OCI-LY3 (cell line): ENCODE measurements at regions not wholly inside any gene's neighbourhood (a gene's known extent, or its start where the extent isn't known, plus 50 kb on each side); places are given as distances from the start of the nearest gene placed in this dataset.

ENCODE experiments used
- H2AFZ ChIP-seq: fragments of 200-600, 300-600 bp; shearing (Covaris generic); 2 replicates; pipeline ENCODE4 v1.6.0; 2014; ENCODE audit warnings: antibody characterized with exemption, low read depth, low read length
- H3K27ac ChIP-seq: fragments of 200-600, 300-600 bp; sonication (generic); 2 replicates; pipeline ENCODE4 v1.5.1; 2014; ENCODE audit warnings: mild to moderate bottlenecking, low read length, moderate library complexity, mixed read lengths
- H3K27me3 ChIP-seq: fragments of 200-600, 300-600 bp; sonication (generic); 2 replicates; pipeline ENCODE4 v1.6.1; 2014; ENCODE audit warnings: low read depth, low read length, mixed read lengths
- H3K36me3 ChIP-seq: fragments of 200-600, 300-600 bp; sonication (generic); replicated peaks from 2 replicates; pipeline ENCODE3; 2014; ENCODE audit warnings: low read depth, low read length, mixed read lengths
- H3K4me1 ChIP-seq: fragments of 300-600, 200-600 bp; sonication (generic); 2 replicates; pipeline ENCODE4 v1.6.1; 2014; ENCODE audit warnings: low read length, mixed read lengths
- H3K4me2 ChIP-seq: fragments of 200-600, 300-600 bp; sonication (generic); 2 replicates; pipeline ENCODE4 v1.6.1; 2014; ENCODE audit warnings: low read length, mixed read lengths
- H3K4me3 ChIP-seq: fragments of 300-600, 200-600 bp; sonication (generic); 2 replicates; pipeline ENCODE4 v1.5.1; 2014; ENCODE audit warnings: antibody characterized with exemption, mild to moderate bottlenecking, low read length, moderate library complexity
- H3K79me2 ChIP-seq: fragments of 300-600, 200-600 bp; shearing (Covaris generic); 2 replicates; pipeline ENCODE4 v1.6.1; 2014; ENCODE audit warnings: mild to moderate bottlenecking, low read length, mixed read lengths
- H3K9ac ChIP-seq: fragments of 300-600, 200-600 bp; shearing (Covaris generic); 2 replicates; pipeline ENCODE4 v1.6.0; 2014; ENCODE audit warnings: mild to moderate bottlenecking, low read length, moderate library complexity
- H3K9me3 ChIP-seq: fragments of 200-600, 300-600 bp; shearing (Covaris generic); 2 replicates; pipeline ENCODE4 v1.6.1; 2014; ENCODE audit warnings: low read length, mixed read lengths; ENCODE audit not compliant: insufficient read depth
- H4K20me1 ChIP-seq: fragments of 200-600, 300-600 bp; sonication (generic); 2 replicates; pipeline ENCODE4 v1.6.1; 2016; ENCODE audit warnings: low read length, mixed read lengths; ENCODE audit not compliant: insufficient read depth
- CTCF ChIP-seq: fragments of 200-600, 300-600 bp; sonication (generic); IDR thresholded peaks from 2 replicates; pipeline ENCODE4 v1.5.1; 2014; ENCODE audit warnings: antibody characterized with exemption, low read length, low read depth
- EZH2phosphoT487 ChIP-seq: fragments of 200-600 bp; shearing (Covaris generic); IDR thresholded peaks from 2 replicates; pipeline ENCODE4 v1.6.1; 2018; ENCODE audit warnings: antibody characterized with exemption, mixed run types, low read depth

- no peak overlapping the region for H3K9ac ChIP-seq
- no peaks in the 10 kb centered on the region for H4K20me1 ChIP-seq
- H3K79me2 ChIP-seq: no peaks in the 10 kb centered on the region
- no peak overlapping the region for H3K4me2 ChIP-seq
- H3K27me3 ChIP-seq: no peaks in the 10 kb centered on the region
- TF ChIP-seq CTCF: no peak
- no peak for TF ChIP-seq EZH2phosphoT487
- H2AFZ ChIP-seq: no peak overlapping the region
- H3K4me1 ChIP-seq: peaks cover 8% of the 10 kb centered on the region
- peaks cover 9% of the 10 kb centered on the region for H3K36me3 ChIP-seq
- peaks cover 6% of the 10 kb centered on the region for H3K9me3 ChIP-seq
- H3K4me3 ChIP-seq: no peak overlapping the region
- no peak overlapping the region for H3K27ac ChIP-seq
Observed at GRCh38 chr12:31866523-31866922, 92.7 kb upstream of the RESF1 start.

GRCh38 chr12:31865023-31865422 is 94.2 kb upstream of the RESF1 start:
- peaks cover 12% of the 10 kb centered on the region for H3K4me1 ChIP-seq
- no peak overlapping the region for H3K9ac ChIP-seq
- no peaks in the 10 kb centered on the region for H3K27me3 ChIP-seq
- peaks cover 21% of the 10 kb centered on the region for H3K36me3 ChIP-seq
- H3K9me3 ChIP-seq: peaks cover 18% of the 10 kb centered on the region
- H3K4me2 ChIP-seq: no peak overlapping the region
- H3K79me2 ChIP-seq: no peaks in the 10 kb centered on the region
- no peak overlapping the region for H2AFZ ChIP-seq
- H3K4me3 ChIP-seq: no peak overlapping the region
- no peak overlapping the region for H3K27ac ChIP-seq
- TF ChIP-seq CTCF: no peak
- no peak for TF ChIP-seq EZH2phosphoT487
- no peaks in the 10 kb centered on the region for H4K20me1 ChIP-seq

- H2AFZ ChIP-seq: no peak overlapping the region
- no peak overlapping the region for H3K4me3 ChIP-seq
- H3K4me1 ChIP-seq: peaks cover 16% of the 10 kb centered on the region
- peaks cover 30% of the 10 kb centered on the region for H3K9me3 ChIP-seq
- no peaks in the 10 kb centered on the region for H3K27me3 ChIP-seq
- H4K20me1 ChIP-seq: no peaks in the 10 kb centered on the region
- no peaks in the 10 kb centered on the region for H3K79me2 ChIP-seq
- TF ChIP-seq CTCF (no peak), EZH2phosphoT487 (no peak)
- no peak overlapping the region for H3K9ac ChIP-seq
- H3K27ac ChIP-seq: no peak overlapping the region
- no peak overlapping the region for H3K4me2 ChIP-seq
- H3K36me3 ChIP-seq: peaks cover 23% of the 10 kb centered on the region
Observed at GRCh38 chr12:31861360-31861759, 97.9 kb upstream of the RESF1 start.

- peaks cover 23% of the 10 kb centered on the region for H3K36me3 ChIP-seq
- H4K20me1 ChIP-seq: no peaks in the 10 kb centered on the region
- H2AFZ ChIP-seq: no peak overlapping the region
- no peaks in the 10 kb centered on the region for H3K79me2 ChIP-seq
- H3K4me1 ChIP-seq: peaks cover 16% of the 10 kb centered on the region
- TF ChIP-seq CTCF: no peak
- no peak for TF ChIP-seq EZH2phosphoT487
- no peak overlapping the region for H3K4me2 ChIP-seq
- H3K27ac ChIP-seq: peak overlapping the region; percentile 88
- H3K9ac ChIP-seq: no peak overlapping the region
- no peak overlapping the region for H3K4me3 ChIP-seq
- H3K27me3 ChIP-seq: no peaks in the 10 kb centered on the region
- peaks cover 30% of the 10 kb centered on the region for H3K9me3 ChIP-seq
Observed at GRCh38 chr12:31860401-31860800, 98.8 kb upstream of the RESF1 start.
